HG03025 (cell line): ENCODE measurements at regions not wholly inside any gene's neighbourhood (a gene's known extent, or its start where the extent isn't known, plus 50 kb on each side); places are given as distances from the start of the nearest gene placed in this dataset.
"Not testable (repeated sequence)": the region's sequence is repeated elsewhere in the genome, so short reads cannot be mapped to it uniquely, and the experiment has no call there.

Experiments
- ATAC-seq: cut with Tn5 transposase; IDR thresholded peaks from one replicate; pipeline ENCODE4 v1.9.1; 2021; ENCODE audit warnings: mild to moderate bottlenecking, moderate library complexity; ENCODE audit not compliant: unreplicated experiment, low FRiP score

GRCh38 chrX:14352511-14352910 is 176.8 kb upstream of the GLRA2 start:
- ATAC-seq: no peak

DNA sequence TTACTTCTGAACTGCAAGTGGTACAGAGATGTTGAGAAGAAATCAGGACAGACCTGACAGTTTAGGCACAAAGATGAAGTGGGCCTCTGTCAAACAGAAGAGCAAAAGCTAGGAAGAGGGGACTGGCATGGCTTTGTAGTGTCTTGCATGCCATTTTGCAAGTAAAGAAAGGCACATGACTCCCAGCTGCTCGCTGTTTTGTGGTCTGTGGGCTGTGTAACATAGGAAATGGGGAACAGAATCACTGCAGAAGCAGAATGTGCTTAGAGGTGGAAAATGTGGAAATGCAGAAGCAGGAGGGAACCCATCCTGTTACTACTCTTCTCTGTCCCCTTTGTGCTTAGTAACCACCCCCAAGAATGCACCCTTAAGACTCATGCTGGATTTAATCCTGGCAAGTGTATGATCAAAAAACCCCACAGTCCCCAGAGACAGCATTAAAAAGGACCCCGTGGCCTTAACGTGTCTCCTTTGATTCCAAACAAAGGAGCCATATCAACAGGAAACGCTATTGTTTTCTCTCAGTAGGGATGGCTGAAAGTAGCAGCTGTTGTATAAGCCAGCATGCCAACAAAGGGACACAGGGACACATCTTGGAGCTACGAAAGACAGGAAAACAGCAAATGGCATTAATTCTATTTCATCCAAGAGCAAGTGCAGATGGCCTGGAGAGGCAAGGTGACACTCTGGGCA is 177.6 kb upstream of the GLRA2 start:
- no peak for ATAC-seq

GRCh38 chrX:14347523-14347922 is 181.8 kb upstream of the GLRA2 start:
- no peak for ATAC-seq

DNA sequence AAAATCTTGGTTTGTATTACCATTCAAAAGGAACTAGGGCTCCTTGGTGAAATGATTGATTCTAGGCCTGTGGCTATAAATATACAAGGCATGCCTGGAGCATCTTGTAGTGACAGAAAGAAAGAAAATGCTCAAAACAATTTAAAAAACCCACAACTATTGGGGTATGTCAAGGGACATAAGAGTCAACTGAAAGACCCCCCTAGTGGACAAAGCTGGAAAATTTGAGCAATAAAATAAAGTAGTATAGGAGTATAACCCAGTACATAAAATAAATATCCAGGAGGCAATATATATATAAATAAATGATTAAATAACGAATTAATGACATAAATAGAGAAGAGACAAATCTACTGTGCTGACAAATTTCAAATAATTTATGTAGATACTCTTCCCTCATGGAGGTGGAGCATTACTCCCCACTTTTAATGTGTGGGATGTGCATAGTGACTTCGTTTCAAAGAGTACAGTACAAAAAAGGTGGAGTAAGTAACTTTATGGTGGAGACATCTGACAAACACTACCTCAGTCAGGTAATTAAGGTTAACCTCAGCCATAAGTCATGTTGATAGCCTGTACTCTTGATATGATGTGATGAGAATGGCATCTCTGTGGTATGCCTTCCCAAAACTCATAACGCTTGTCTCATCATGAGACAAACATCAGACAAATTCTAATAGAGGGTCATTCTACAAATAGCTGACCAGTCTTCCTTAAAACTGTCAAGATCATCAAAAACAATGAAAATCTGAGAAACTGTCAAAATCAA is 185.0 kb upstream of the GLRA2 start:
- no peak for ATAC-seq

DNA sequence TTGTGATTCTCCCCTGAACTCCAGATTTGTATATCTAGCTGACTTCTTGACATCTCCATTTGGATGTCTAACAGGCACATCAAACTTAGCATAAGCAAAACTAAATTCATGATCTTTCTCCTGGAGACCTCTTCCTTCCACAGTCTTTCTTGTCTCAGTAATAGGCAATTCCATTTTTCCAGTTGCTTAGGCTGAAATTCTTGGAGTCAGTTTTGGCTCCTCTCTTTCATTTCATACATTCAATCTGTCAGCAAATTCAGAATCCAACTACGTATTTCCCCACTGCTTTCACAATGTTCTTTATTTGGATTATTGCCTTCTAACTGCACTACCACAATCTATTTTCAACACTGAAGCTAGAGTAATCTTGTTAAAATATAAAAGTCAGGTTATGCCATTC is 219.9 kb upstream of the GLRA2 start:
- no peak for ATAC-seq

DNA sequence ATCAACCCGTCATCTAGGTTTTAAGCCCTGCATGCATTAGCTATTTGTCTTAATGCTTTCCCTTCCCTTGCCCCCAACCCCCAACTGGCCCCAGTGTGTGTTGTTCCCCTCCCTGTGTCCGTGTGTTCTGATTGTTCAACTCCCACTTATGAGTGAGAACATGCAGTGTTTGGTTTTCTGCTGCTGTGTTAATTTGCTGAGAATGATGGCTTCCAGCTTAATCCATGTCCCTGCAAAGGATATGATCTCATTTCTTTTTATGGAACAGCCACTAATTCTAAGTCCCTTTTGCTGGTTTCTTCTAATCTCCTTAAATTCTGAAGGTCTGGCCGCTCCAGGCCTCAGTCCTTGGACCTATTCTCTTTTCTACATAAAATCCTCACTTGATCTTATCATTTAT is 220.4 kb upstream of the GLRA2 start:
- ATAC-seq: not testable (repeated sequence)

DNA sequence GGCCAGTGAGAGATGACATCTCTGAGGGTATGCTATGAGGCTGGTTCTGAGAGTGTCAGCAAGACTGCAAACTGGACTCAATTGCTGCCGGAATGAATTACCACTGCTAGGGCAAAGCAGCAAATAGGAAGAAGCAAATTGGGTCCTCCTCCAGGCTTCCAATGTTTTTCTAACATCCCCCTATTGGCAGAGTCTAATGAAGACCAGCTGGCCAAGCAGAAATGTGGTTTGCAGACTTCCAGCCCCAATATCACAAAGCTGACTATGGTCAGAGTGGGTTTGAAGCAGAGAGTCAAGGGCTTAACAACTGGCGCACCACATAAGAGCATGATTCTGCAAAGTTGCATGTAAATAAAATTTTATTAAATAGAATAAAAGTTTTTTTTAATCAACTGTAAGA is 225.4 kb upstream of the GLRA2 start:
- ATAC-seq: no peak

GRCh38 chrX:14302561-14302960 is 226.8 kb upstream of the GLRA2 start:
- ATAC-seq: not testable (repeated sequence)

DNA sequence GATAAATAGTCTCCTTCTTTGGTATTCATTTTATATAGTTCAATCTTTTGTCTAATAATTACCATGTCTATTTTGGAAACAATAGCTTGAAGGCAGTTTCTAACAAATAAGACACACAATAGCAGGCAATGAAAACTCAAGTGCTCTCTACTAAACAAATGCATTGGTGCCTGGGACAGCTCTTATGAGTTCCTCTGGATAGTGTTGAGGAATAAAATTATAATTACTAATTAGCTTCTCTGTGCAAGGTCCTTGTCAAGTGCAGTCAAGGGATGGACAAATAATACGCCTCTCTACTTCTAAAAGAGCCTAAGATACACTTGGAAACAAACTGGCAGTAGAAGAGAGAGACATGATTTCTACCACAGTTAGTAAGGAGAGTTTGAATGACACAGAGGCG is 229.0 kb upstream of the GLRA2 start:
- ATAC-seq: no peak

DNA sequence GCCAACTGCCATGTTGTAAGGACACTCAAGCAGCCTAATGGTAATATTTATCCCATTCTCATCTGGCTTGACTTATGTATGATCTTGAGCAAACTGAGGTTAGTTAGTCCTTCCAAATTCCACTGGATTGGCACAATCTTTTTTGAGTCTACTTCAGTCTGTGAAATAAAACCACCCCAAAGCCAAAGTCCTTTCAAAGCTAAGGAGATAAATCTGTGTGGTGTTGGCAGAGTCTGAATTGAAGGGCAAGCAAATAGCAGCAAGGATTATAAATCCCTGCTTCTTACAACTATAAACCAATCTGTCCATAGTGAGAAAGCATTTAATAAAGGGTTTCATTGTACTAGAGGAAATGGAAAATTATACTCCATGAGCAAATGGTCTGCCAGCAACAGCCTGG is 233.9 kb upstream of the GLRA2 start:
- ATAC-seq: no peak

GRCh38 chrX:14291666-14292500 is 237.5 kb upstream of the GLRA2 start:
- ATAC-seq: no peak

GRCh38 chrX:14290335-14290734 is 239.0 kb upstream of the GLRA2 start:
- no peak for ATAC-seq

DNA sequence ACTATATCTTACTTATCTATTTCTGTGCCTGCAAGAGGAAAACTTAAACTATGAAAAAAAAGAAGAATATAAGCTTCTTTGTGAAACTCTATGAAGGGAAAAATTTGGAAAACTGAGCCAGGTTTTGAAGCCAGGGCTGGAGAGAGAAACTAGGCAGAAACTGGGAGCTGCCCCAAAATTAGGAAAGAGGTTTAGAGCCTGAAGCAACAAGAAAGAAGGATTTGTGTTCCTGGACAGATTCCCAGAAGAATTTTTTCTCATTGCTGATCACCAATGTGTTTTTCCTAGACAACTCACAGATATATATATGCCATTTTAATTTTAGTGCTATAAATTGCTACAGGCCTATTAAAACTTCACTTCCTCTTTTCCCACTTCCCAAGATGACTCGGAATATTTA is 245.0 kb upstream of the GEMIN8 start:
- no peak for ATAC-seq

- no peak for ATAC-seq
Observed at GRCh38 chrX:14267216-14267615, 237.5 kb upstream of the GEMIN8 start.

- ATAC-seq: no peak
Observed at GRCh38 chrX:14266705-14267104, 237.0 kb upstream of the GEMIN8 start.

- ATAC-seq: no peak
Observed at GRCh38 chrX:14243823-14244222, 214.1 kb upstream of the GEMIN8 start.

DNA sequence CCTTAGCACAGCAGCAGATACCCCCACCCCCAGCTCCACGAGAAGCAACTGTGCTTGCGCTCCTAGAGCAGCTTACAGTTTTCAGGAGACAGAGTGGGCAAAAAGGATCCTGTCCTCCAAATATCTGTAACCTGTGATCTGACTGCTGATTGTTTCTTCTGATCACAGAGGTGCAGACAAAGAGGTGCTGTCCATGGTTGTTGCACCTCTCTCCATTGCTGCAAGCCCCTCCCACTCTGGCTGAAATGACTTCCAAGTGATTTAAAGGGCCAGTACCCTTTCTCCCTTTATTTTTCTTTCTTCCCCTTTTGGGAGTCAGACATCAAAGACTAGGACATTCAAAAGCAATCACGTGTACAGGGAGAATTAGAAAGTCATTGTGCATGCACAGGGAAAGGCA is 205.3 kb upstream of the GEMIN8 start:
- ATAC-seq: no peak

DNA sequence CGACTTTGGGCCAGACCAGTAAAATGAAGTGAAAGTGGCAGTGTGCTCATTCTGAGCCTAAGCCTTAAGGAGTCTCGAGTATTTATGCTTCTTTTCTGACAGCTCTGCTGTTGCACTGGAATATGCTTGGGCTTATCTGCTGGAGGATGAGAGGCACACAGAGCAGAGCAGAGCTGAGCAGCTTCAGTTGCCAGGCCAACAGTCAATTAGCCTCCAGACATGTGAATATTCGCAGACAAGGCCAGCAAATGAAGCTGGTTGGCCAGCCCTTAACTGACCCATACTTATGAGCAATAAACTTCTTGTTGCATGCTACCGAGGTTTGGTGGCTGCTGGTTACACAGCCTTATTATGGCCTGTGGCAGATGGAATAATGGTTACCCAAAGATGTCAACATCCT is 203.0 kb upstream of the GEMIN8 start:
- no peak for ATAC-seq

DNA sequence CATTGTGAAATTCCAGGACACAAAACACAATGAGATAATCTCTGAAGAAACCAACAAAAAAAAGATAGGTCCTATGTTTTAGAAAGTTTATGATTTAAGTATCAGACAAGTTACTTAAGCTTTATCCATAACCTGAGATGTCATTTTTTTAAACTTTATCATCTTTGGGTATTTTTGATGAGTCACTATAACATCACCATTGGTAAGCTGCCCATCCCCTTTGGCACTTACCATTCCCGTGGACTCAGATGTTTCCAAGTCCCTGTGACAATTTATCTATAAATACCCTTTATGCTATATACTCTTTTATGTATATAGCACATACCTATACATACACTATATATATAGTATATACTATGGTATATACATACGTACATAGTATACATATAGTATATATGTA is 198.9 kb upstream of the GEMIN8 start:
- ATAC-seq: no peak

GRCh38 chrX:14220386-14220944 is 190.8 kb upstream of the GEMIN8 start:
- ATAC-seq: no peak

GRCh38 chrX:14209034-14209433 is 179.3 kb upstream of the GEMIN8 start:
- no peak for ATAC-seq
